Mammary epithelial cell (primary cell): ENCODE measurements at regions not wholly inside any gene's neighbourhood (a gene's known extent, or its start where the extent isn't known, plus 50 kb on each side); places are given as distances from the start of the nearest gene placed in this dataset.

ENCODE experiments used
- CTCF ChIP-seq, 2 donors: IDR thresholded peaks in 1 of 2; conservative IDR thresholded peaks in 1 of 2; 2 replicates each; pipeline ENCODE4 v1.5.1; 2011 to 2012; ENCODE audit warnings: inconsistent platforms in 2 of 2, low read length in 2 of 2, mild to moderate bottlenecking in 2 of 2, control low read depth in 1 of 2, low read depth in 1 of 2; ENCODE audit not compliant: insufficient read depth in 1 of 2; ENCODE audit errors: extremely low read depth in 1 of 2
- EZH2 ChIP-seq: IDR thresholded peaks from 2 replicates; pipeline ENCODE4 v1.6.1; 2012; ENCODE audit warnings: low read length, inconsistent platforms, borderline replicate concordance

DNA sequence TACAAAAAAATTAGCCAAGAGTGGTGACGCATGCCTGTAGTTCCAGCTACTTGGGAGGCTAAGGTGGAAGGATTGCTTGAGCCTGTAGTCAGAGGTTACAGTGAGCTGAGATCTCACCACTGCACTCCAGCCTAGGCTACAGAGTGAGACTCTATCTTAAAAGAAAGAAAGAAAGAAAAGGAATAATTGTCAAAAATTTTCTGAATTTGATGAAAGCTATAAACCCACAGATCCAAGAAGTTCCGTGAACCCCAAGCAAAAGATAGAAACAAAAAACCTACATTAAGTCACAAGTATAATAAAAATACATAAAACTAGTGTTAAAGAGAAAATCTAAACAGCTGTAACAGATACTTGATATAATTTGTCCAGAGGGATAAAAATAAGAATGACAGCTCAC, 60.1 kb upstream of the KMT2C start:
- no peak for TF ChIP-seq CTCF (conservative IDR thresholded peaks at IDR 0.05 in 1 of 2, IDR thresholded peaks at IDR 0.05 in 1 of 2; ENCODE audit: extremely low read depth in 1 of 2, insufficient read depth in 1 of 2, low read depth in 1 of 2, low read length in 2 of 2)
- TF ChIP-seq EZH2 = no peak
